Right hindlimb (tissue), 1 donor: ENCODE measurements at regions not wholly inside any gene's neighbourhood (a gene's known extent, or its start where the extent isn't known, plus 50 kb on each side); places are given as distances from the start of the nearest gene placed in this dataset.

Experiments used
- DNase-seq: peaks from one replicate; pipeline ENCODE4 v3.0.0-alpha.2; 2018

DNA sequence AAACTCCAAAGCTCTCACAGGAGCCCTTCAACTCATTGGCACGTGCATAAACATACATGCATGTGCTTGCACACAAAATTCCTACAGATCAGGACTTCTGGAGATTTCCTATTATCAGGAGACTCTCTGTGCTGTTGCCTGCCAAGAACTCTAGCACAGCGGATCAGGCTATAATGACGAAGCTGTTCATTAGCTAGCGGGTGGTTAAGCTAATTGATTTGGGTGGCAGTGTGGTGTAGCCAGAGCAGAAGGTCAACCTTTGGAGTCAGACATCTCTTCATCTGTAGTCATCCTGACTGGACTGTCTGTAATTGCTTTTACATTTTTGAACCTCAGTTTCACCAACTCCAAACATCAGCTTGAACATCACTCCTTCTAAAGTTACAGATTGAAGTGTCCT is 69.0 kb downstream of the KIF2B start:
- DNase-seq, result no peak

DNA sequence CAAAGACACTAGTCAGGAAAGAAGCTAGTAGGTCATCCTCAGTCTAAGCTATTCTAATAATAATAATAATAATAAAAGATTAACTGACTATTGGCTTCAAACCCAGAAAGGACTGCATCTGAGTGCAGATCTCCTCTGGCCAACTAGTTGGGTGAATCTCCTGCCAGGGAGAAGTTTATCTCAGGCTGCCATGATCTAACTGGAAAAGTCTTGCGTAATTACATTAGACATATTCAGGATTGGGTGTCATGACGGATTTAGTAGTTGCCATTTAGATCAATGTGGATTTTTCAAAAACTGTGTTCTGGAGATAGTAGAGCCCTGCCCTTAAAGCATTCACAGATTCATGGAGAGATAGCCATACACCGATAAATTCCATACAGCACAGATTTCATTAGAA is 69.5 kb downstream of the KIF2B start:
- DNase-seq, result no peak

DNA sequence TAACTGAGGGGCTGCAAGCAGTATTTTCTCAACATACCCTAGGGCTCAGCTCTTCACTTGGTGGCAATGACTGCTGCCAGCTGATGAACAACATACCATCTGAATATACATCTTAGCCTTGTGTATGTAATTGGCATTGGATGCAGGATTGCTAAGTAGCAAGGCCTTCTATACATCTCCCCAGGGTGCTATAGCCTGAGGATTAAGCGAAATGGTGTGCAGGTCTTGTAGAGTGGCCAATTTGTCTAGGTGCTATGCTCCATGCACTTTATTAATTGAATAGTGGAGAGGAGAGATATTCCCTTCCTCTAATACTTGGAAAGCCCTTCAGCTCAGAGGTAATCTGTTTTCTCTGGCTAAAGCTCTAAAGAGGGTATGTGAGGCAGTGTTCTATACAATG is 71.9 kb downstream of the KIF2B start:
- no peak for DNase-seq

DNA sequence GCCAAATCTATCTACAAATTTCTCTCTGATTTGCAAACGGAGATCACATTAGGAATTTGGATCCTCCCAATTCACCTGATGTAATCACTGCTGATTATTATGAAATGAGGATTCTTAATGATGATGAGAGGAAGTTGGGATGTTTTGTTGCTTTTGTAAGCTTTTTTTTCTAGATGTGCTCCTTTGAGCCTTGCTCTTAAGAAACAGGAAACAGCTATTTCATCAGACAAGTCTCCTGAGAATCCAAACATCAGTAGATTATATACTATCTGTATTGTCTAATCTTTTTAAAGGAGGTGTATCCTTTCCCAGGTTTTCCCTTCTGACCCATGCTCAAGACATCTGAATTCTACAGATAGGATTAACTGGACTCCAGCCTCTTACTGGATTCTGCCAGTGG is 73.3 kb downstream of the KIF2B start:
- no peak for DNase-seq

GRCh38 chr17:53900951-53901350 is 78.2 kb downstream of the KIF2B start:
- DNase-seq, result no peak

GRCh38 chr17:53907435-53907834 is 84.7 kb downstream of the KIF2B start:
- DNase-seq, result no peak

- no peak for DNase-seq
Observed at GRCh38 chr17:53909802-53910201, 87.1 kb downstream of the KIF2B start.

- no peak for DNase-seq
Observed at GRCh38 chr17:53912117-53912516, 89.4 kb downstream of the KIF2B start.

DNA sequence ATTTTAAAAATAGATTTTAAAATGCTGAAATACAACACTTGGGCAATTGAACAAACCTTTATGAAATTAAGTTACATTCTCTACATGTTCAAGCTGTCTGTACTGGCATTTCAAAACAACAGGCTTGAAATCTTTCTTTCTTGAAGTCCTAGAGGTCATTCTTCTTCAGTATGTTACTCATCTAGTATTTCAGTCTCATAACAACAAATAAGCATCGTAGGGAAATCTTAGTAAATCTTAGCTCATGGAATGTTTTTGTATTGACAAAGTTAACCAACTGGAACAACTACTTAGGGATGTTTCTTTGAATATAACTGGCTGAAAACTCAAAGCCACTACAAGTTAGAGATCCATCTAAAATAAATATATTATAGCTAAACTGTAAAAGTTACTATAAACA is 96.6 kb downstream of the KIF2B start:
- DNase-seq, result no peak

GRCh38 chr17:53924530-53925455 is 102.1 kb downstream of the KIF2B start:
- no peak for DNase-seq

DNA sequence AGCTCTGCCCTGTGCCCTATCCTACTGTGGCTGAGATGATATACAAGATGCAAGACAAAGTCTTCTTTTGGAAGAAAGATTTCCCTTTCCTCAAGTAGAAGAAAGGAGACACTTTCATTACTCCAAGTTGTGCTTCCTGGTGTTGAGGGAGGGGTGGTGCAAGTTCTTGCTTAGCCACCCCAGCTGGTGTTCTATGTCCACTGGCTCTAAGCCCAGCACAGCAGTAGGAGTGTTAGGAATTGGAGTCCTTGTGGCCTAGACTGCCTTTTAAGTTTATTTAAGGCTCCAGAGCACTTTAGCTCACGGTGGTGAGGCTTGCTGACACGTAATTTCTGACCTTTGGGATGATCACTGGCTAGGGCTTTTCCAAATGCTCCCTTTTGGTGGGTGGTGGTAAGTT is 109.7 kb downstream of the KIF2B start:
- DNase-seq, result no peak

DNA sequence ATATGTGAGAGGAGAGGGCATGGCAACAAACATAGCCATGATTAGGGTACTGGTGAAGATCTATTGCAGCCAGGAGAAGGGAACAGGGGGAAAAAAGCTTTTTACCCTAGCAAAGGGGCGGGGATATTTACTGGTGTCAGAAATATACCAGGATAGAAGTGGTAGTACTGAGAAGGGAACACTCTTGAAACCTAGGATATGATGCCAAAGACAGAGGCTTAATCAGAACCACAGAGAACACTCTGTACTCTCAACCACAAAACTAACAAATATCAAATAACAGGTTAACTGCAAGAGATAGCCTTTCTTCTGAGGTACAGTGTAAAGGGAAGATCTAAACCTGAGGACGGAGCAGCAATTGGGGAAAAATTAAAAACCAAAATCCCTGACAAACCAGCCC is 112.2 kb downstream of the KIF2B start:
- no peak for DNase-seq

DNA sequence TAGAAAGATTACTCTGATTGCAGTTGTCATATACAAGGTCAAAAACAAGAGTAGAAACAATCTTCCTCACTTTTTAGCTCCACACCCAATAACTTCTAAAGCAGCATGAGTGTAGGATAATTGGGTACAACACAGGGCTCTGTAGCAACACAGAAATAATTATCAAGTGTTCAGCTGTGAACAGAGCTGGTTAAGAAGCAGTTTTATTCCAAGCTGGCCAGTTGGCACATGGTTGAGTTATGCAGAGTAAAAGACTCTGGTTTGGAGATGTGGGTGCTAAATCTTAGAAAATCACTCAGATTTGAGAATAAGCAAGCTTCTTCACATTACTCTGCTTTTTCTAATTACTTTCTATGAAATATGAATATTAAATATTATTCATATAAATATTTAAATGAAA is 118.5 kb downstream of the KIF2B start:
- no peak for DNase-seq

GRCh38 chr17:53942436-53942835 is 119.7 kb downstream of the KIF2B start:
- no peak for DNase-seq

DNA sequence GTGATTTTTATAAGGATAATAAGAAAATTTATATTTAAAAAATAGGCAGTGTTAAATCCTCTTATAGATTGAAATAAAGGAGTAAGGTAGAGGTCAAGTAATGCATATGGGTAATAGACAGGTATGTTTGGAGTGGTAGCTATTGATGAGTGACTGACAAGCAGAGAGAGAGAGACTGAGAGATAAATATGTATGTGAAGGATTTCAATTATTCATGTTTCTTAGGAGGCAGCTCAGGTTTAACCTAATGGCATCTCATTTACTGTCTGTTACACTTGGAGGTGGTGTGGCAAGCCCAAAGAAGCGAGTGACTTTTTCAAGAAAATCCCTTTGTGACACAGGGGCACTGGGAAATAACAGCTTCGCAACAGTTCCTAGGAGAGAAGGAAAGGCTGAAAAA is 120.2 kb downstream of the KIF2B start:
- no peak for DNase-seq

GRCh38 chr17:53948323-53948722 is 125.6 kb downstream of the KIF2B start:
- no peak for DNase-seq

DNA sequence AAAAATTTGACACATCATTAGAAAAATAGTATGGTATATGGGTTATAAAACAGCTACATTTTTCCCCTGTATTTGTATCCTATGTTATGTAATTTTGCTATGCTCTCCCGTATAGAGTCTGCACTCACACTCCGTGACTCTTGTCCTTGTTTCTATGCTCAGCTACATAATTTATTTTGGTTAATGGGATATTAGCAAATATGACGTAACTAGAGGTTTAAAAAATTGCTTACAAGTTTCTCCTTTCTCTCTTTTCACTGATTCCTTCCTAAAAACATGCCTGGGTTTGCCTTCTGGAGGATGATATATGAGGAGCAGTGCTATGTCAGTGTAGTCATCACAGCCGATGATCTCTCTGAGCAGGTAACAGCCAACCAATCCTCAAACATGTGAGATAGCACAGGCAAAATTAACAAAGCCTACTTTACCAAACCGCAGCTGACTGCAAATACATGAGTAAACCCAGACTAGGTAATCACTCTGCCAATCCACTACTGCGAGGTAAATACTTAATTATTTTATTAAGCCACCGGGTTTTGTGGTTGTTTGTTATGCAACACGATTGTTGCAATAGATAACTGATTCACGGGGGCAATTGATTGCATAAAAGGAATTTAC is 126.9 kb downstream of the KIF2B start:
- no peak for DNase-seq

GRCh38 chr17:53950207-53950857 is 127.6 kb downstream of the KIF2B start:
- DNase-seq, result no peak

DNA sequence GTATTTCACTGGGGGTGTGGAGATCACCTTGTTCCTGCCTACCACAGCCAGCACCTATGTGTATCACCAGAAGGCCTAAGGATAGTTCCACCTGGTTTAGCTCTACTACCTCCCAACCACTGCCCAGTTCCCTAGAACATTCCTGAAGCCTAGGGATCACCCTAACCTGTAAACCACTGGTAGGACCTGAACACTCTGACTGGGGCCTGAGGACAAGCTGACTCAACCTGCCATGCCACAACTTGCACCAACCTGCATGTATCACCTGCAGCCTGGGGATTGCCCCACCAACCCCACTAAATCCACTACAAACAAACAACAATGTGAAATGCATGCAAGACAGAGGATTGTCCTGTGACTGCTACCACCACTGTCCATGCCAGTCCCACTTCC is 128.1 kb downstream of the KIF2B start:
- no peak for DNase-seq

- no peak for DNase-seq
Observed at GRCh38 chr17:53971361-53971760, 148.6 kb downstream of the KIF2B start.

GRCh38 chr17:53979991-53980390 is 157.3 kb downstream of the KIF2B start:
- no peak for DNase-seq

DNA sequence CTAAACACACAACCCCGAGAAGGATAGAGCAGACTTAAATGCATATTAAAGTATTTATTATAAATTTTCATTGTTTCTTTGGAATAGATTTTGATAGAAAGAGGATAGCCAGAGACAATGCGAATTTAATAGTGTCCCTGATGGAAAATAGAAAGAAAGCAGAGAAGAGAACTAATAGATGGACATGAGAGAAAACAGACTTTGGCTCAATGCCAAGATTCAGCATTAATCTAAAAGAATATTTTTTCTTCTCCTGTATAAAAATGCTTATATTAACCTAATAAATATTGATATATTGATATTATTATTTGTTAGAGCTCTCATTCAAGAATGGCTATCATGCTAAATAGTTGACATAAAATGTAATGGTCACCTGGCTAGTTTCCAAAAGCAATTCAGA is 173.4 kb downstream of the KIF2B start:
- no peak for DNase-seq

- DNase-seq, result no peak
Observed at GRCh38 chr17:53996890-53997289, 174.2 kb downstream of the KIF2B start.

DNA sequence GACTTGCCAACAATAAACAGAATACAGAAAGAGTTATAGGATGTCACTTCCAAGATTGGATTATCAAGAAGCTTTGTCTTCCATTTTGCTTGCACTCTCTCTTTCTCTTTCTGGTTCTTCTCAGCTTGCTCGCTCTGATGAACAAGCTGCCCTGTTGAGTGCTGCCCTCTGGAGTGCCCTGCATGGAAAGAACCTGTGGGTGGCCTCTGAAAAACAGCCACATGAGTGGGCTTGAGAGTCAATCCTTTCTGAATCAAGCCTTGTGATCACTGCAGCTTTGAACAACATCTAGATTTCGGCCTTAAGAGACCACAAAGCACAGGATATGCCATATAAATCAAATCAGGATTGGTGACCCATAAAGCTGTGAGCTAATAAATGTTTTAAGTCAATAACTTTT is 185.1 kb downstream of the KIF2B start:
- no peak for DNase-seq
